Breast epithelium (tissue), 4 donors: ENCODE measurements at regions not wholly inside any gene's neighbourhood (a gene's known extent, or its start where the extent isn't known, plus 50 kb on each side); places are given as distances from the start of the nearest gene placed in this dataset.

ENCODE experiments used
- DNase-seq, 2 donors: peaks; one replicate each; pipeline ENCODE4 v3.0.0-alpha.2; 2019; ENCODE audit warnings: low spot score in 2 of 2
- H3K27ac ChIP-seq, 2 donors: fragments of 200-600 bp; sonication (generic) in 1 of 2; one replicate each; pipeline ENCODE4 v1.5.1; 2016 to 2019; ENCODE audit warnings: mild to moderate bottlenecking in 1 of 2
- H3K27me3 ChIP-seq, 2 donors: fragments of 200-600 bp; sonication (generic) in 1 of 2; one replicate each; pipeline versions ENCODE4 v1.5.1 to v1.6.0; 2017 to 2019; ENCODE audit warnings: control low read depth in 1 of 2, mild to moderate bottlenecking in 1 of 2
- H3K36me3 ChIP-seq: fragments of 200-600 bp; one replicate; pipeline ENCODE4 v1.5.1; 2019
- H3K4me1 ChIP-seq, 2 donors: fragments of 200-600 bp; sonication (generic); one replicate each; pipeline ENCODE4 v1.5.1; 2016 to 2019; ENCODE audit warnings: control low read depth in 1 of 2
- H3K4me3 ChIP-seq, 3 donors: fragments of 200-600 bp; sonication (generic); 1 replicate in 2 of 3; 2 replicates in 1 of 3; pipeline ENCODE4 v1.5.1; 2016 to 2019; ENCODE audit warnings: mild to moderate bottlenecking in 3 of 3, moderate library complexity in 2 of 3
- H3K9me3 ChIP-seq, 2 donors: fragments of 200-600 bp; sonication (generic) in 1 of 2; one replicate each; pipeline ENCODE4 v1.5.1; 2016 to 2019; ENCODE audit warnings: control low read depth in 1 of 2
- CTCF ChIP-seq, 3 donors: fragments of 450-650 bp; IDR thresholded peaks; one replicate each; pipeline ENCODE4 v1.5.1; 2016 to 2017; ENCODE audit warnings: antibody characterized with exemption in 3 of 3, mild to moderate bottlenecking in 3 of 3, moderate library complexity in 3 of 3
- POLR2A ChIP-seq: fragments of 450-650 bp; IDR thresholded peaks from one replicate; pipeline ENCODE4 v1.6.1; 2016; ENCODE audit warnings: antibody characterized with exemption, mild to moderate bottlenecking, moderate library complexity
- POLR2AphosphoS5 ChIP-seq, 3 donors: sonication (generic); formaldehyde crosslinking; IDR thresholded peaks; one replicate each; pipeline ENCODE4 v1.6.1; 2017; ENCODE audit warnings: antibody characterized with exemption in 3 of 3
- intact Hi-C: fragments of 100-400 bp; cut with DNase I; formaldehyde crosslinking; loops from one replicate; pipeline ENCODE4 v1.15.1; 2023; ENCODE audit warnings: low total_unique reads

DNA sequence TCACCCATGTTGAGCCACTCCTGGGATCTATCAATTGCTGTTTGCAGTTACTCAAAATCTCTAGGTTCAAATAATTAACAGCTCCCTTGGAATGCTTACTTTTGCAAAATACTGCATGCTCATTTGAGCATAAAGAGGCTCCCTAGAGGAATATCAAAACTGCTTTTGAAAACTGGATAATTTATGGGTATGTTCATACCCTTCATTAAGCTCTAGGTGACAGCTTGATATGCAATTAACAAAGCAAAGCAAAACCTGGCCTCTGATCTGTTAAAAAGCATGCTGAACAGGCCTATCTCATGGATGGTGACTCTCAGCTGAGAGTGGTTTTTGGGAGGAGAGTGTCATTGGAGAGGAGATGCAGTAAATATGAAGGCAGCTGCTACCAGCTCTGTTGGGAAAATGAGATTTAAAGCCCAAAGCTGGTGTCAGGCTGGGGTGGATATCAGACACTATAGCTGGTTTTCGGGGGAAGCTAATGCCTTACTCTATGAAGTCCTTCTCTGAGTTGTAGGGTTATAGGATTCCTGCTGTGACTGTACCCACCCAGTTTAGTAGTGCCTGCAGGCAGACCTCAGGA is 110.9 kb downstream of the RASSF10 start:
- H3K9me3 ChIP-seq, result peaks cover 0 to 7% of the 10 kb centered on the region in 2 donors
- intact Hi-C loops, result loop anchor here (10.0 kb wide), 1 partner anchor 135 kb away; no protein-coding TSS in a partner anchor
- H3K27ac ChIP-seq, result no peak overlapping the region
- TF ChIP-seq POLR2AphosphoS5 (IDR thresholded peaks at IDR 0.05), result no peak
- no peak for TF ChIP-seq CTCF (IDR thresholded peaks at IDR 0.05)
- no peak for TF ChIP-seq POLR2A
- H3K36me3 ChIP-seq, result no peaks in the 10 kb centered on the region
- no peaks in the 10 kb centered on the region for H3K4me1 ChIP-seq
- no peak overlapping the region for H3K4me3 ChIP-seq
- DNase-seq, result no peak
- no peaks in the 10 kb centered on the region for H3K27me3 ChIP-seq

GRCh38 chr11:13120691-13121090 is 111.6 kb downstream of the RASSF10 start:
- DNase-seq, result no peak
- peaks cover 0 to 7% of the 10 kb centered on the region in 2 donors for H3K9me3 ChIP-seq
- no peaks in the 10 kb centered on the region for H3K36me3 ChIP-seq
- H3K27ac ChIP-seq, result no peak overlapping the region
- no peaks in the 10 kb centered on the region for H3K4me1 ChIP-seq
- no peaks in the 10 kb centered on the region for H3K27me3 ChIP-seq
- TF ChIP-seq POLR2AphosphoS5 (IDR thresholded peaks at IDR 0.05) (no peak), POLR2A (no peak), CTCF (IDR thresholded peaks at IDR 0.05) (no peak)
- intact Hi-C loops, result no loop called here
- H3K4me3 ChIP-seq, result no peak overlapping the region

DNA sequence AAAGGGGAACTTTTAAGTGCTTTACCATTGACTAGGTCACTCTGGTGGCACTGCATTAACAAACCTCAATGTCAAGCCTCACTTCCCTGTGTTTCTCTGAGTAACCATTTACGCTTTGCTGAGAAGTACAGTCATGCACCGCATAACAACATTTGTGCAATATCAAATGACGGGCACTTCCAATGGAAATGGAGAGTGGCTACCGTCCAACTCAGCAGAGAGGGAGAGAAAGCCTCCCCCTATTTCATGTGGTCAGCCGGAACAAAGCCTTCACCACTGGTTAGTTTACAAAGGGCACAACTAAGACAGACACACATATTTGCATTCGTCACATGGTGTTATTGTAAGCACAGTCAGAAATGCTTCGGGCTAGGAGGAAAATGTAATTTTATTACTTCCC is 117.3 kb downstream of the RASSF10 start:
- DNase-seq, result no peak
- Histone ChIP-seq H3K36me3 (no peaks in the 10 kb centered on the region), H3K4me3 (no peak overlapping the region), H3K9me3 (peaks cover 0 to 7% of the 10 kb centered on the region in 2 donors), H3K4me1 (no peaks in the 10 kb centered on the region), H3K27ac (no peak overlapping the region), H3K27me3 (no peaks in the 10 kb centered on the region)
- intact Hi-C loops, result no loop called here
- TF ChIP-seq POLR2A (no peak), POLR2AphosphoS5 (IDR thresholded peaks at IDR 0.05) (no peak), CTCF (IDR thresholded peaks at IDR 0.05) (no peak)

GRCh38 chr11:13127161-13127560 is 118.0 kb downstream of the RASSF10 start:
- peaks cover 0 to 7% of the 10 kb centered on the region in 2 donors for H3K9me3 ChIP-seq
- no peaks in the 10 kb centered on the region for H3K36me3 ChIP-seq
- H3K4me3 ChIP-seq, result no peak overlapping the region
- no peak for DNase-seq
- TF ChIP-seq CTCF (IDR thresholded peaks at IDR 0.05) (no peak), POLR2A (no peak), POLR2AphosphoS5 (IDR thresholded peaks at IDR 0.05) (no peak)
- no peaks in the 10 kb centered on the region for H3K27me3 ChIP-seq
- H3K27ac ChIP-seq, result no peak overlapping the region
- intact Hi-C loops, result no loop called here
- H3K4me1 ChIP-seq, result no peaks in the 10 kb centered on the region

GRCh38 chr11:13128354-13128753 is 119.2 kb downstream of the RASSF10 start:
- Histone ChIP-seq H3K4me1 (no peaks in the 10 kb centered on the region), H3K27me3 (no peaks in the 10 kb centered on the region), H3K9me3 (no peaks in the 10 kb centered on the region), H3K36me3 (no peaks in the 10 kb centered on the region), H3K27ac (no peak overlapping the region), H3K4me3 (no peak overlapping the region)
- TF ChIP-seq CTCF (IDR thresholded peaks at IDR 0.05), result no peak
- TF ChIP-seq POLR2AphosphoS5 (IDR thresholded peaks at IDR 0.05), result no peak
- no peak for DNase-seq
- intact Hi-C loops, result no loop called here
